ENCODE measurements at regions not wholly inside any gene's neighbourhood (a gene's known extent, or its start where the extent isn't known, plus 50 kb on each side); places are given as distances from the start of the nearest gene placed in this dataset.

DNA sequence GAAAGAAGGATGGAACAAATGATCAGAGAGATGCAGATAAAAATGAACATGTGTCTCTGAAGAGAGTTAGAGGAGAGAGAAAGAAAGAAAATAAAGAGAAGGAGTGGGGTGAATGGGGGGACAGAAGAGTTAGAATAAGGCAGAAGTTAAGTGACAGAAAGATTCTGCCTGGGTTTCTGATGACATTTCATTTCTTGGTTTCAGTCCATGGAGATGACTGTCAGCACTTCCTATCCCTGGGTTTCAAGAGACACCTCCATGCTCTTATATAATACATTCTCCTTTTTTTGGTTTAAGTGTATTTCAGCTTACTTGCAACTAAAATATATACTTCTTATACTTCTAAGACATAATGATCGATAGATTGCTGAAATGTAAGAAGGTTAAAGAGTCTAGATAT is 213.0 kb upstream of the IL12B start:
- Histone ChIP-seq H3K27me3 (replicated peaks; ENCODE audit: insufficient read depth, low read length) (no peaks in the 10 kb centered on the region), H2AFZ (ENCODE audit: low read length) (no peak overlapping the region), H3K4me2 (ENCODE audit: low read depth, low read length) (peak overlapping the region; percentile 45), H3K36me3 (replicated peaks; ENCODE audit: insufficient read depth, low read length) (no peaks in the 10 kb centered on the region), H3K4me1 (ENCODE audit: low read length) (peaks cover 32% of the 10 kb centered on the region), H4K20me1 (ENCODE audit: insufficient read depth, low read length) (no peaks in the 10 kb centered on the region), H3K9me2 (replicated peaks; ENCODE audit: insufficient read depth, low read length) (no peaks in the 10 kb centered on the region), H3K79me2 (ENCODE audit: low read length) (no peaks in the 10 kb centered on the region), H3K9me3 (replicated peaks; ENCODE audit: insufficient read depth, low read length) (no peaks in the 10 kb centered on the region), H3K4me3 (ENCODE audit: low read length) (no peak overlapping the region), H3K27ac (ENCODE audit: low read length) (peak overlapping the region; percentile 0; the same call in 1 of the 2 replicates), H3K9ac (ENCODE audit: low read length) (no peak overlapping the region), H3F3A (ENCODE audit: insufficient read depth, low read length) (no peaks in the 10 kb centered on the region)
- TF ChIP-seq EZH2 (optimal IDR thresholded peaks at IDR 0.05; ENCODE audit: low read depth, low read length) (no peak), EZH2phosphoT487 (IDR thresholded peaks at IDR 0.05; ENCODE audit: low read length) (no peak)
- TF ChIP-seq, protein P1, sequence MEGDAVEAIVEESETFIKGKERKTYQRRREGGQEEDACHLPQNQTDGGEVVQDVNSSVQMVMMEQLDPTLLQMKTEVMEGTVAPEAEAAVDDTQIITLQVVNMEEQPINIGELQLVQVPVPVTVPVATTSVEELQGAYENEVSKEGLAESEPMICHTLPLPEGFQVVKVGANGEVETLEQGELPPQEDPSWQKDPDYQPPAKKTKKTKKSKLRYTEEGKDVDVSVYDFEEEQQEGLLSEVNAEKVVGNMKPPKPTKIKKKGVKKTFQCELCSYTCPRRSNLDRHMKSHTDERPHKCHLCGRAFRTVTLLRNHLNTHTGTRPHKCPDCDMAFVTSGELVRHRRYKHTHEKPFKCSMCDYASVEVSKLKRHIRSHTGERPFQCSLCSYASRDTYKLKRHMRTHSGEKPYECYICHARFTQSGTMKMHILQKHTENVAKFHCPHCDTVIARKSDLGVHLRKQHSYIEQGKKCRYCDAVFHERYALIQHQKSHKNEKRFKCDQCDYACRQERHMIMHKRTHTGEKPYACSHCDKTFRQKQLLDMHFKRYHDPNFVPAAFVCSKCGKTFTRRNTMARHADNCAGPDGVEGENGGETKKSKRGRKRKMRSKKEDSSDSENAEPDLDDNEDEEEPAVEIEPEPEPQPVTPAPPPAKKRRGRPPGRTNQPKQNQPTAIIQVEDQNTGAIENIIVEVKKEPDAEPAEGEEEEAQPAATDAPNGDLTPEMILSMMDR (IDR thresholded peaks at IDR 0.05; ENCODE audit: low read length): no peak
- DNase-seq: peak; percentile 54

DNA sequence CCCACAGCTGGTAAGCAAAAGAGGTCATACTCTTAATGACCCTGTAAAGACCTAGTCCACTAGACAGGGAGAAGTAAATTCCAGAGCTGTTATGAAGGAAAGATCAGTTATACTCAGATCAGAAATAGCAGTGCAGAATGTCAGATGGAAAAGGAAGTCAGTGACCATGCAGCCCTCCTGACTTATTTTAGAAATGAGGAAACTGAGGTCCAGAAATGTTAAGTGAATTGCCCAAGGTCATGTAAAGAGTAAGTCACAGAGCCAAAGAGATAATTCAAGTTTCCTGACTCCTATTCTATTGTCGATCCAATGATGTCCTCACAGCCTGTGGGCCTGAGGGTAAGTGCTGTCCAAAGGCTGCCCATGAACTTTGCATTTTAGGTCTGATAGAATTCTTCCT is 214.9 kb upstream of the IL12B start:
- Histone ChIP-seq H2AFZ (ENCODE audit: low read length) (no peak overlapping the region), H3K9me3 (replicated peaks; ENCODE audit: insufficient read depth, low read length) (no peaks in the 10 kb centered on the region), H3K27ac (ENCODE audit: low read length) (no peak overlapping the region), H3K4me2 (ENCODE audit: low read depth, low read length) (no peak overlapping the region), H4K20me1 (ENCODE audit: insufficient read depth, low read length) (no peaks in the 10 kb centered on the region), H3K36me3 (replicated peaks; ENCODE audit: insufficient read depth, low read length) (no peaks in the 10 kb centered on the region), H3K9ac (ENCODE audit: low read length) (no peak overlapping the region), H3K9me2 (replicated peaks; ENCODE audit: insufficient read depth, low read length) (no peaks in the 10 kb centered on the region), H3K4me3 (ENCODE audit: low read length) (no peak overlapping the region), H3K27me3 (replicated peaks; ENCODE audit: insufficient read depth, low read length) (no peaks in the 10 kb centered on the region), H3K4me1 (ENCODE audit: low read length) (peaks cover 29% of the 10 kb centered on the region), H3K79me2 (ENCODE audit: low read length) (no peaks in the 10 kb centered on the region), H3F3A (ENCODE audit: insufficient read depth, low read length) (no peaks in the 10 kb centered on the region)
- no peak for DNase-seq
- TF ChIP-seq EZH2 (optimal IDR thresholded peaks at IDR 0.05; ENCODE audit: low read depth, low read length): no peak
- TF ChIP-seq, protein P1 (IDR thresholded peaks at IDR 0.05; ENCODE audit: low read length): no peak
- no peak for TF ChIP-seq EZH2phosphoT487 (IDR thresholded peaks at IDR 0.05; ENCODE audit: low read length)

GRCh38 chr5:159547466-159548195 is 217.3 kb upstream of the IL12B start:
- H3K9me3 ChIP-seq (replicated peaks; ENCODE audit: insufficient read depth, low read length): no peaks in the 10 kb centered on the region
- H3K27me3 ChIP-seq (replicated peaks; ENCODE audit: insufficient read depth, low read length): no peaks in the 10 kb centered on the region
- no peak overlapping the region for H3K4me2 ChIP-seq (ENCODE audit: low read depth, low read length)

More at GRCh38 chr5:159547466-159548195, 217.3 kb upstream of the IL12B start:
- Histone ChIP-seq H3K27ac (ENCODE audit: low read length) (no peak overlapping the region), H4K20me1 (ENCODE audit: insufficient read depth, low read length) (no peaks in the 10 kb centered on the region), H3F3A (ENCODE audit: insufficient read depth, low read length) (no peaks in the 10 kb centered on the region), H3K9me2 (replicated peaks; ENCODE audit: insufficient read depth, low read length) (no peaks in the 10 kb centered on the region), H3K4me3 (ENCODE audit: low read length) (no peak overlapping the region), H3K9ac (ENCODE audit: low read length) (no peak overlapping the region), H3K4me1 (ENCODE audit: low read length) (peaks cover 20% of the 10 kb centered on the region), H2AFZ (ENCODE audit: low read length) (no peak overlapping the region), H3K79me2 (ENCODE audit: low read length) (no peaks in the 10 kb centered on the region), H3K36me3 (replicated peaks; ENCODE audit: insufficient read depth, low read length) (no peaks in the 10 kb centered on the region)
- DNase-seq: no peak
- TF ChIP-seq, protein P1 (IDR thresholded peaks at IDR 0.05; ENCODE audit: low read length): no peak
- TF ChIP-seq EZH2phosphoT487 (IDR thresholded peaks at IDR 0.05; ENCODE audit: low read length): no peak
- no peak for TF ChIP-seq EZH2 (optimal IDR thresholded peaks at IDR 0.05; ENCODE audit: low read depth, low read length)
